ENCODE measurements at regions not wholly inside any gene's neighbourhood (a gene's known extent, or its start where the extent isn't known, plus 50 kb on each side); places are given as distances from the start of the nearest gene placed in this dataset.

- no peaks in the 10 kb centered on the region for H3K9me3 ChIP-seq (ENCODE audit: low read depth, low read length)
- H3K4me2 ChIP-seq (ENCODE audit: insufficient read depth, low read length): peak overlapping the region; percentile 31
- H3K4me3 ChIP-seq (ENCODE audit: insufficient read depth, low read length): no peak overlapping the region
- H3K36me3 ChIP-seq (ENCODE audit: insufficient read depth, low read length): no peaks in the 10 kb centered on the region
- H2AFZ ChIP-seq (ENCODE audit: low read length): peak overlapping the region; percentile 42
- peaks cover 3% of the 10 kb centered on the region for H3K4me1 ChIP-seq (ENCODE audit: insufficient read depth, low read length)
- H3K79me2 ChIP-seq (ENCODE audit: insufficient read depth, low read length): no peaks in the 10 kb centered on the region
- TF ChIP-seq, protein P1, sequence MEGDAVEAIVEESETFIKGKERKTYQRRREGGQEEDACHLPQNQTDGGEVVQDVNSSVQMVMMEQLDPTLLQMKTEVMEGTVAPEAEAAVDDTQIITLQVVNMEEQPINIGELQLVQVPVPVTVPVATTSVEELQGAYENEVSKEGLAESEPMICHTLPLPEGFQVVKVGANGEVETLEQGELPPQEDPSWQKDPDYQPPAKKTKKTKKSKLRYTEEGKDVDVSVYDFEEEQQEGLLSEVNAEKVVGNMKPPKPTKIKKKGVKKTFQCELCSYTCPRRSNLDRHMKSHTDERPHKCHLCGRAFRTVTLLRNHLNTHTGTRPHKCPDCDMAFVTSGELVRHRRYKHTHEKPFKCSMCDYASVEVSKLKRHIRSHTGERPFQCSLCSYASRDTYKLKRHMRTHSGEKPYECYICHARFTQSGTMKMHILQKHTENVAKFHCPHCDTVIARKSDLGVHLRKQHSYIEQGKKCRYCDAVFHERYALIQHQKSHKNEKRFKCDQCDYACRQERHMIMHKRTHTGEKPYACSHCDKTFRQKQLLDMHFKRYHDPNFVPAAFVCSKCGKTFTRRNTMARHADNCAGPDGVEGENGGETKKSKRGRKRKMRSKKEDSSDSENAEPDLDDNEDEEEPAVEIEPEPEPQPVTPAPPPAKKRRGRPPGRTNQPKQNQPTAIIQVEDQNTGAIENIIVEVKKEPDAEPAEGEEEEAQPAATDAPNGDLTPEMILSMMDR (IDR thresholded peaks at IDR 0.05; ENCODE audit: extremely low read depth, low read depth, low read length): no peak
- no peaks in the 10 kb centered on the region for H4K20me1 ChIP-seq (ENCODE audit: insufficient read depth, low read length)
- no peaks in the 10 kb centered on the region for H3K27me3 ChIP-seq (ENCODE audit: insufficient read depth, low read length)
- no peak overlapping the region for H3K27ac ChIP-seq (ENCODE audit: low read depth, low read length)
- DNase-seq (ENCODE audit: insufficient read length, low spot score, missing footprints): peak; percentile 83
Observed at GRCh38 chr13:65856431-65856830, 1373.7 kb downstream of the PCDH9 start.

- H3K9me3 ChIP-seq (ENCODE audit: low read depth, low read length): no peaks in the 10 kb centered on the region
- H3K27ac ChIP-seq (ENCODE audit: low read depth, low read length): no peak overlapping the region
- no peaks in the 10 kb centered on the region for H3K27me3 ChIP-seq (ENCODE audit: insufficient read depth, low read length)
- no peak overlapping the region for H3K4me2 ChIP-seq (ENCODE audit: insufficient read depth, low read length)
- no peaks in the 10 kb centered on the region for H3K36me3 ChIP-seq (ENCODE audit: insufficient read depth, low read length)
- DNase-seq (ENCODE audit: insufficient read length, low spot score, missing footprints): no peak
- H3K4me3 ChIP-seq (ENCODE audit: insufficient read depth, low read length): no peak overlapping the region
- H3K79me2 ChIP-seq (ENCODE audit: insufficient read depth, low read length): no peaks in the 10 kb centered on the region
- TF ChIP-seq, protein P1 (IDR thresholded peaks at IDR 0.05; ENCODE audit: extremely low read depth, low read depth, low read length): no peak
- H2AFZ ChIP-seq (ENCODE audit: low read length): no peak overlapping the region
- H4K20me1 ChIP-seq (ENCODE audit: insufficient read depth, low read length): no peaks in the 10 kb centered on the region
- H3K4me1 ChIP-seq (ENCODE audit: insufficient read depth, low read length): peaks cover 3% of the 10 kb centered on the region
Observed at GRCh38 chr13:65855242-65855805, 1374.8 kb downstream of the PCDH9 start.

GRCh38 chr13:65854431-65854830 lies 1375.7 kb downstream of the PCDH9 start:
- H3K27ac ChIP-seq (ENCODE audit: low read depth, low read length): no peak overlapping the region
- H3K36me3 ChIP-seq (ENCODE audit: insufficient read depth, low read length): no peaks in the 10 kb centered on the region
- no peak overlapping the region for H2AFZ ChIP-seq (ENCODE audit: low read length)
- TF ChIP-seq, protein P1 (IDR thresholded peaks at IDR 0.05; ENCODE audit: extremely low read depth, low read depth, low read length): no peak
- no peaks in the 10 kb centered on the region for H4K20me1 ChIP-seq (ENCODE audit: insufficient read depth, low read length)
- H3K4me1 ChIP-seq (ENCODE audit: insufficient read depth, low read length): peaks cover 3% of the 10 kb centered on the region
- no peaks in the 10 kb centered on the region for H3K27me3 ChIP-seq (ENCODE audit: insufficient read depth, low read length)
- no peak overlapping the region for H3K4me3 ChIP-seq (ENCODE audit: insufficient read depth, low read length)
- no peaks in the 10 kb centered on the region for H3K9me3 ChIP-seq (ENCODE audit: low read depth, low read length)
- no peak for DNase-seq (ENCODE audit: insufficient read length, low spot score, missing footprints)
- no peak overlapping the region for H3K4me2 ChIP-seq (ENCODE audit: insufficient read depth, low read length)
- no peaks in the 10 kb centered on the region for H3K79me2 ChIP-seq (ENCODE audit: insufficient read depth, low read length)

DNA sequence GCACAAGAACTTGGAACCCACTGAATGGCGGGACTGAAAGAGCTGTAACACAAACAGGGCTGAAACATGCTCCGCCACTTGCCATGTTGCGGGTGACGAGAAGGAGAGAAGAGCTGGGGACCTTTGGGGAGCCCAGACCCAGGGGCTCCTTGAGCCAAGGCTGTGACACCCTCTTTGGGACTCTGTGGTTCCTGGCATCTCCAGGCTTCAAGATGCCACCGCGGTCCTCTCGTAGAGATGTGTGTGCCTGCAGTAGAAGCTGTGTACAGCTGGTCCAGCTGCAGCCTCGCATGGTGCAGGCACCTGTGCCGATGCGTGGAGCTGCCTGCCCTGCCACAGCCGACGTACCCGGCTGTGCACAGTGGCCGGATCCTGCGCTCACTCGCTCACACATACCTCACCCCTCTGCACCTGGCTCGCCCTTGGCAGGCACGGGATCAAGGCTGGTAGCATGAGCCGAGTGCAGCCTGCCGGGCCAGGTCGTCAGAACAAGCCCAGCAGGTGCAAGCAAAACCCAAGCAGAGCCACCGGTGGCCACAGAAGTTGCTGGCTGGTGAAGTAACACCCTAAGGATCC lies 1385.8 kb downstream of the PCDH9 start:
- Histone ChIP-seq H3K9me3 (ENCODE audit: low read depth, low read length) (no peaks in the 10 kb centered on the region), H3K4me1 (ENCODE audit: insufficient read depth, low read length) (no peaks in the 10 kb centered on the region), H3K36me3 (ENCODE audit: insufficient read depth, low read length) (no peaks in the 10 kb centered on the region), H3K79me2 (ENCODE audit: insufficient read depth, low read length) (no peaks in the 10 kb centered on the region), H3K27me3 (ENCODE audit: insufficient read depth, low read length) (no peaks in the 10 kb centered on the region), H3K4me2 (ENCODE audit: insufficient read depth, low read length) (no peak overlapping the region), H2AFZ (ENCODE audit: low read length) (no peak overlapping the region), H3K27ac (ENCODE audit: low read depth, low read length) (no peak overlapping the region), H4K20me1 (ENCODE audit: insufficient read depth, low read length) (no peaks in the 10 kb centered on the region), H3K4me3 (ENCODE audit: insufficient read depth, low read length) (no peak overlapping the region)
- no peak for DNase-seq (ENCODE audit: insufficient read length, low spot score, missing footprints)
- TF ChIP-seq, protein P1 (IDR thresholded peaks at IDR 0.05; ENCODE audit: extremely low read depth, low read depth, low read length): no peak

Data from osteoblast (primary cell).